GM12864 (cell line): ENCODE measurements at regions not wholly inside any gene's neighbourhood (a gene's known extent, or its start where the extent isn't known, plus 50 kb on each side); places are given as distances from the start of the nearest gene placed in this dataset.
A peak's percentile ranks its signal among the peaks of the same experiment; 100 is the strongest.

Experiments
- DNase-seq: peaks from one replicate; pipeline ENCODE4 v3.0.0-alpha.2; 2011; ENCODE audit warnings: low read depth
- H3K4me3 ChIP-seq: 2 replicates; pipeline ENCODE4 v1.5.1; 2011; ENCODE audit warnings: mild to moderate bottlenecking, low read depth, low read length, control low read depth
- TF ChIP-seq, protein P1 (sequence below): IDR thresholded peaks from 2 replicates; pipeline ENCODE4 v1.5.1; 2011; ENCODE audit warnings: low read depth, mild to moderate bottlenecking, moderate library complexity, low read length, control low read depth, inconsistent platforms; ENCODE audit errors: missing control alignments

DNA sequence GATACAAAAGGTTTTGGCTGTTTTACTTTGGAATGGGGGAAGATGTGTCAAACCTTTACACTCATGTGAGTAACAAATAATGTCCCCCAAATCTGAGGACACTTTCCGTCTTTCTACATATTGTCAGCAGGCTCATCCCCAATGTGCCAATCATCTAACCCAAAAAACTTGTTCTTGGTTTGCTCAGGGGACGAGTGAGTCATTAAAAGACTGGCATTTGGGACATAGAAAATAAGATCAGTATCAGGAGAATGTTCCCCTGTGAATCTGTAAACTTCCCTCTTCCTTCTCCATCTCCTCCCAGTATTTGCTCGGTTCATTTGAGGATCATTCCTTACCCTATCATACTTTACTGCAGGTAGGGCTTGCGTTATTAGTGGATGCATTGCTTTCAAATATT is 194.1 kb upstream of the RUNX1 start:
- no peak for DNase-seq
- TF ChIP-seq, protein P1, sequence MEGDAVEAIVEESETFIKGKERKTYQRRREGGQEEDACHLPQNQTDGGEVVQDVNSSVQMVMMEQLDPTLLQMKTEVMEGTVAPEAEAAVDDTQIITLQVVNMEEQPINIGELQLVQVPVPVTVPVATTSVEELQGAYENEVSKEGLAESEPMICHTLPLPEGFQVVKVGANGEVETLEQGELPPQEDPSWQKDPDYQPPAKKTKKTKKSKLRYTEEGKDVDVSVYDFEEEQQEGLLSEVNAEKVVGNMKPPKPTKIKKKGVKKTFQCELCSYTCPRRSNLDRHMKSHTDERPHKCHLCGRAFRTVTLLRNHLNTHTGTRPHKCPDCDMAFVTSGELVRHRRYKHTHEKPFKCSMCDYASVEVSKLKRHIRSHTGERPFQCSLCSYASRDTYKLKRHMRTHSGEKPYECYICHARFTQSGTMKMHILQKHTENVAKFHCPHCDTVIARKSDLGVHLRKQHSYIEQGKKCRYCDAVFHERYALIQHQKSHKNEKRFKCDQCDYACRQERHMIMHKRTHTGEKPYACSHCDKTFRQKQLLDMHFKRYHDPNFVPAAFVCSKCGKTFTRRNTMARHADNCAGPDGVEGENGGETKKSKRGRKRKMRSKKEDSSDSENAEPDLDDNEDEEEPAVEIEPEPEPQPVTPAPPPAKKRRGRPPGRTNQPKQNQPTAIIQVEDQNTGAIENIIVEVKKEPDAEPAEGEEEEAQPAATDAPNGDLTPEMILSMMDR: no peak
- H3K4me3 ChIP-seq: no peak overlapping the region

DNA sequence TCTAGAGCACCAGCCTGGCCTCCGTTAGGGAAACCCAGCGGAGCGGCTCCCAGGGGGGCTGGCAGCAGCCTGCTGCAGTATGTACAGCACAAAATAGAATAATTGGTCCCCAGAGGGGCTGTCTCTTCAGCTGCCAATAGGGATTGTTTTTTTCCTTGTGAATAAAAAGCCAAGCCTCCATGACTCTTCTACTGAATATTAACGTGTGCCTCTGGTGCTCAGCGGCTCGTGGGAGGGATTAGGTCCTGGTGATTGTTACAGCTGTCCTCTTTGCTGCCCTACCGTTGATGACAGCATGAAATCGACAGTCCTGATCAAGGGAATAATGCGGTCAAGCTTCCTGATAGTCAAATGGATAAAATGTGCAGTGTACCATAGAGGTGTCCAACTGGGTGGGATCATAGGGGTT is 190.7 kb upstream of the RUNX1 start:
- H3K4me3 ChIP-seq: no peak overlapping the region
- TF ChIP-seq, protein P1: no peak
- DNase-seq: no peak

DNA sequence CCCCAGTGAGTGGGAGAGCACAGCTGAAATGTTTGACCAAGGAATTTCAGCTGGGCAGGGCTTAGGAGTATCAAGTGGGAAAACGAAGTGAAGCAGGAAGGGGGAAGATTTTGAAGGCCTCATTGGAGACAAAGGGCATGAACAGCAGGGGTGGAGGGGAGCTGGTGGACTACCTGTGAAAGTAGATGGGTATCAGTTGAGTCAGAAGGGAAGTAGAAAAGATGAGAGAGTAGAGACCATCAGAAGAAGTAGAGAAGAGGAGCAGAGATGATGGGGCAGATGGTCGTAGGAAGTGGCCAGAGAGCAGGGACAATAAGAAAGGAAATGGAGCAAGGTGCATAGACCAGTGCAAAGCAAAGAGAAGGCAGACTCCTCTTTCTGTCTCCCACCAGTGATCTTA is 189.0 kb upstream of the RUNX1 start:
- DNase-seq: no peak
- TF ChIP-seq, protein P1: no peak

DNA sequence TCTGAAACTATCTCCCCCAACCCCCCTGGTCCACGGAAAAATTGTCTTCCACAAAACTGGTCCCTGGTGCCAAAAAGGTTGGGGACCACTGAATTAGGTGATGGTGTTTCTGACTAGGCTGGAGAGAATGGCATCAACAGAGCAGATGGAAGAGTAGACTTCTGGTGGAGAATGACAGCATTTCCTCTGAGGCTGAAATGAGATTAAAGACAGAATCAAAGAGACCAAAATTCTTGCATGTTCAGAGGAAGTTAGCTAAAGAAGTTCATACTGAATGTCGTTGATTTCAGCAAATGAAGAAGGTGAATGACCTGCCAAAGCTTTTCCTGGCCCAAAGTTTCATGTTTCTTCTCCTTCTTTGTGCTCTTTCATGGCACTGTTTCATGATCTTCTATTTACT is 188.2 kb upstream of the RUNX1 start:
- DNase-seq: no peak
- H3K4me3 ChIP-seq: no peak overlapping the region
- TF ChIP-seq, protein P1: no peak

More for the DNA sequence above, 189.0 kb upstream of the RUNX1 start:
- H3K4me3 ChIP-seq: no peak overlapping the region

DNA sequence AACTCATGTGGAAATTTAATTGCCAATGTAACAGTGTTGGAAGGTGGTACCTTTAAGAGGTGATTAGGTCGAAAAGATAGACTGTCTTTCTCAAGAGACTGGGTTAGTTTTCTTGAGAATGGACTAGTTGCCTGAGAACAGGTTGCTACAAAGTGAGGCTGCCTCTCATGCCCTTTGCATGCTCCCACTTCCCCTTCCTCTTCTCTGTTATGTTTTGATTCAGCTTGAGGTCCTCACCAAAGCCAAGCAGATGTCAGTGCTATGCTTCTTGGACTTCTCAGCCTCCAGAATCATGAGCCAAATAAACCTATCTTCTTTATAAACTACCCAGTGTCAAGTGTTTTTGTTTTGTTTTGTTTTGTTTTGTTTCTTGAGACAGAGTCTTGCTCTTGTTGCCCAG is 187.0 kb upstream of the RUNX1 start:
- no peak overlapping the region for H3K4me3 ChIP-seq
- peak; percentile 68 for DNase-seq
- TF ChIP-seq, protein P1: no peak

DNA sequence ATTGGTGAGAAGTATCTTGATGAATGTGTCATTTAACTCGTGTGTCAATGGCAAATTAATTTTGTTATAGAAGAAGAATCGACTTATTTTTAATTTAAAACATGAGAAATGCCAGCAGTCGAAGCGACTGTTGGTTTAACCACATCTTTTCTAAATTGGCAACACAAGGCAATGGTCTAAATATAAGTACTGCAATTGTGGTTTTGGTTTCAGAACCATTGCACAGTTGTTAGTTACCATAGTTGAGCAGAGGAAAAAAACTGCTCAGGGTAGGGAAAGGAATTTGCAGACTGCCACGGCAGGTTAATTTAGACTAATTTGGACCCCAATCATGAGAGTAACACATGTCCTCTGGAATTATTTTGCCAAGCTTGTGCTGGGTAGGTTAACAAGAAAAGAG is 185.6 kb upstream of the RUNX1 start:
- no peak overlapping the region for H3K4me3 ChIP-seq
- peak; percentile 54 for DNase-seq
- TF ChIP-seq, protein P1: no peak

DNA sequence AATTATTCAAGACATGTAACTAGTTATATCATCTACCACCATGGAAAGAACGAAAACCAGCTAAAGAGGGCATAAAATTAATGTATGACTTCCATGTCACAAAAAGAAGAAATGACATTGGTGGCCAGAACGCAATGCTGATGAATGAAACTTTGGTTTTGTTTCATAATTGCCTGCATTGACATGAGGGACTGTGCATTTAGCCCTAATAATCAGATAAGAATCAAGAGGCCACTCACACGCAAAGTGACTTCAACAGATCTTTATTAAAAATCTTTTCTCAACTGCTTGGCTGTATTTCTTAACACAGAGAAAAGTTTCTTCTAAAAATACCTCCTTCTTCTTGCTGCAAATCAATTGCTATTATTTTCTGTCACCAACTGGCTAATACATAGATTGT is 184.7 kb upstream of the RUNX1 start:
- H3K4me3 ChIP-seq: no peak overlapping the region
- TF ChIP-seq, protein P1: no peak
- DNase-seq: no peak
